Activated CD4-positive, alpha-beta memory T cell treated with anti-CD3 and anti-CD28 coated beads, Interleukin-2, amount 10 ng/mL, durations not matched to agents 7 days and 5 days (primary cell): ENCODE measurements at regions not wholly inside any gene's neighbourhood (a gene's known extent, or its start where the extent isn't known, plus 50 kb on each side); places are given as distances from the start of the nearest gene placed in this dataset.

Experiments
- CTCF ChIA-PET: fragments of 350-600 bp; sonication (Branson Sonifier 250); formaldehyde crosslinking; loops from one replicate; lab custom pipeline; 2021; ENCODE audit warnings: antibody characterized with exemption, inconsistent platforms; lab: Charles Lee
- POLR2A ChIA-PET: fragments of 350-600 bp; sonication (Branson Sonifier 250); formaldehyde crosslinking; loops from one replicate; lab custom pipeline; 2021; ENCODE audit warnings: antibody characterized with exemption; lab: Charles Lee
- DNase-seq: peaks from one replicate; pipeline ENCODE4 v3.0.0-alpha.2; 2020
- H3K27ac Mint-ChIP-seq: one replicate; pipeline ENCODE4 v1.8.0; 2021; ENCODE audit warnings: mild to moderate bottlenecking, mixed read lengths
- H3K27me3 Mint-ChIP-seq: one replicate; pipeline ENCODE4 v1.8.0; 2021; ENCODE audit warnings: mixed read lengths
- H3K36me3 Mint-ChIP-seq: one replicate; pipeline ENCODE4 v1.8.0; 2021; ENCODE audit warnings: low read depth, mixed read lengths
- H3K4me1 Mint-ChIP-seq: one replicate; pipeline ENCODE4 v1.8.0; 2021; ENCODE audit warnings: mixed read lengths
- H3K4me3 Mint-ChIP-seq: one replicate; pipeline ENCODE4 v1.8.0; 2021; ENCODE audit warnings: mild to moderate bottlenecking, mixed read lengths
- H3K9me3 Mint-ChIP-seq: one replicate; pipeline ENCODE4 v1.8.0; 2021; ENCODE audit warnings: mixed read lengths

- Mint-ChIP-seq H3K27me3 (no peaks in the 10 kb centered on the region), H3K4me1 (no peaks in the 10 kb centered on the region), H3K9me3 (peaks cover 10% of the 10 kb centered on the region), H3K36me3 (no peaks in the 10 kb centered on the region), H3K27ac (no peak overlapping the region), H3K4me3 (no peak overlapping the region)
- no peak for DNase-seq
- ChIA-PET POLR2A (no interaction called here), CTCF (no interaction called here)
Observed at GRCh38 chr15:46580487-46580886, 945.7 kb downstream of the SQOR start.

GRCh38 chr15:46580924-46581323, 946.1 kb downstream of the SQOR start:
- POLR2A ChIA-PET = no interaction called here
- Mint-ChIP-seq H3K27me3 (no peaks in the 10 kb centered on the region), H3K9me3 (peaks cover 10% of the 10 kb centered on the region)

GRCh38 chr15:46589088-46589487, 954.3 kb downstream of the SQOR start:
- H3K9me3 Mint-ChIP-seq = peaks cover 28% of the 10 kb centered on the region
- ChIA-PET CTCF (no interaction called here), POLR2A (no interaction called here)
- H3K27me3 Mint-ChIP-seq = no peaks in the 10 kb centered on the region
- H3K27ac Mint-ChIP-seq = no peak overlapping the region
- H3K4me1 Mint-ChIP-seq = no peaks in the 10 kb centered on the region
- no peak for DNase-seq
- H3K4me3 Mint-ChIP-seq = no peak overlapping the region
- no peaks in the 10 kb centered on the region for H3K36me3 Mint-ChIP-seq

More at GRCh38 chr15:46580924-46581323, 946.1 kb downstream of the SQOR start:
- CTCF ChIA-PET = no interaction called here
- no peaks in the 10 kb centered on the region for H3K36me3 Mint-ChIP-seq
- no peak overlapping the region for H3K27ac Mint-ChIP-seq
- no peak overlapping the region for H3K4me3 Mint-ChIP-seq
- DNase-seq = no peak
- no peaks in the 10 kb centered on the region for H3K4me1 Mint-ChIP-seq

GRCh38 chr15:46591462-46591861, 956.6 kb downstream of the SQOR start:
- peaks cover 29% of the 10 kb centered on the region for H3K9me3 Mint-ChIP-seq
- CTCF ChIA-PET = no interaction called here
- no peak overlapping the region for H3K27ac Mint-ChIP-seq
- no peaks in the 10 kb centered on the region for H3K27me3 Mint-ChIP-seq
- no peak for DNase-seq
- no peaks in the 10 kb centered on the region for H3K36me3 Mint-ChIP-seq
- H3K4me1 Mint-ChIP-seq = no peaks in the 10 kb centered on the region
- no peak overlapping the region for H3K4me3 Mint-ChIP-seq
- POLR2A ChIA-PET = no interaction called here

GRCh38 chr15:46595016-46595415, 960.2 kb downstream of the SQOR start:
- CTCF ChIA-PET = no interaction called here
- H3K27ac Mint-ChIP-seq = no peak overlapping the region
- POLR2A ChIA-PET = no interaction called here
- H3K4me3 Mint-ChIP-seq = no peak overlapping the region
- peaks cover 14% of the 10 kb centered on the region for H3K9me3 Mint-ChIP-seq
- no peaks in the 10 kb centered on the region for H3K27me3 Mint-ChIP-seq
- H3K36me3 Mint-ChIP-seq = no peaks in the 10 kb centered on the region
- DNase-seq = no peak
- H3K4me1 Mint-ChIP-seq = no peaks in the 10 kb centered on the region

- no peaks in the 10 kb centered on the region for H3K36me3 Mint-ChIP-seq
- no peak overlapping the region for H3K27ac Mint-ChIP-seq
- no peak overlapping the region for H3K4me3 Mint-ChIP-seq
- CTCF ChIA-PET = no interaction called here
- POLR2A ChIA-PET = no interaction called here
- H3K4me1 Mint-ChIP-seq = no peaks in the 10 kb centered on the region
- H3K9me3 Mint-ChIP-seq = peaks cover 9% of the 10 kb centered on the region
- H3K27me3 Mint-ChIP-seq = no peaks in the 10 kb centered on the region
- DNase-seq = no peak
Observed at GRCh38 chr15:46607077-46607476, 972.2 kb downstream of the SQOR start.

- CTCF ChIA-PET = no interaction called here
- H3K4me3 Mint-ChIP-seq = no peak overlapping the region
- no peaks in the 10 kb centered on the region for H3K27me3 Mint-ChIP-seq
- peaks cover 8% of the 10 kb centered on the region for H3K9me3 Mint-ChIP-seq
- H3K36me3 Mint-ChIP-seq = no peaks in the 10 kb centered on the region
- no peaks in the 10 kb centered on the region for H3K4me1 Mint-ChIP-seq
- POLR2A ChIA-PET = no interaction called here
- H3K27ac Mint-ChIP-seq = no peak overlapping the region
- DNase-seq = no peak
Observed at GRCh38 chr15:46616033-46616432, 981.2 kb downstream of the SQOR start.

GRCh38 chr15:46617507-46617906, 982.7 kb downstream of the SQOR start:
- POLR2A ChIA-PET = no interaction called here
- no peak overlapping the region for H3K27ac Mint-ChIP-seq
- H3K9me3 Mint-ChIP-seq = peaks cover 9% of the 10 kb centered on the region
- no peaks in the 10 kb centered on the region for H3K27me3 Mint-ChIP-seq
- CTCF ChIA-PET = no interaction called here
- H3K4me3 Mint-ChIP-seq = no peak overlapping the region
- H3K4me1 Mint-ChIP-seq = no peaks in the 10 kb centered on the region
- H3K36me3 Mint-ChIP-seq = no peaks in the 10 kb centered on the region
- no peak for DNase-seq

GRCh38 chr15:46618984-46619383, 984.2 kb downstream of the SQOR start:
- DNase-seq = no peak
- no peaks in the 10 kb centered on the region for H3K27me3 Mint-ChIP-seq
- H3K27ac Mint-ChIP-seq = no peak overlapping the region
- CTCF ChIA-PET = no interaction called here
- peaks cover 11% of the 10 kb centered on the region for H3K9me3 Mint-ChIP-seq
- H3K36me3 Mint-ChIP-seq = no peaks in the 10 kb centered on the region
- H3K4me1 Mint-ChIP-seq = no peaks in the 10 kb centered on the region
- H3K4me3 Mint-ChIP-seq = no peak overlapping the region
- POLR2A ChIA-PET = no interaction called here

- H3K4me1 Mint-ChIP-seq = no peaks in the 10 kb centered on the region
- ChIA-PET POLR2A (no interaction called here), CTCF (no interaction called here)
- H3K9me3 Mint-ChIP-seq = peaks cover 20% of the 10 kb centered on the region
- DNase-seq = no peak
- H3K4me3 Mint-ChIP-seq = no peak overlapping the region
- H3K36me3 Mint-ChIP-seq = no peaks in the 10 kb centered on the region
- H3K27me3 Mint-ChIP-seq = no peaks in the 10 kb centered on the region
- no peak overlapping the region for H3K27ac Mint-ChIP-seq
Observed at GRCh38 chr15:46620392-46621013, 985.7 kb downstream of the SQOR start.

GRCh38 chr15:46622851-46623250, 988.0 kb downstream of the SQOR start:
- H3K9me3 Mint-ChIP-seq = peaks cover 26% of the 10 kb centered on the region
- no peaks in the 10 kb centered on the region for H3K4me1 Mint-ChIP-seq
- no peak for DNase-seq

GRCh38 chr15:46636206-46636605, 1001.4 kb downstream of the SQOR start:
- Mint-ChIP-seq H3K27ac (no peak overlapping the region), H3K36me3 (no peaks in the 10 kb centered on the region), H3K4me3 (no peak overlapping the region), H3K4me1 (no peaks in the 10 kb centered on the region), H3K27me3 (no peaks in the 10 kb centered on the region), H3K9me3 (peaks cover 8% of the 10 kb centered on the region)
- ChIA-PET CTCF (no interaction called here), POLR2A (no interaction called here)
- DNase-seq = no peak

More at GRCh38 chr15:46622851-46623250, 988.0 kb downstream of the SQOR start:
- Mint-ChIP-seq H3K27ac (no peak overlapping the region), H3K27me3 (no peaks in the 10 kb centered on the region), H3K36me3 (no peaks in the 10 kb centered on the region), H3K4me3 (no peak overlapping the region)
- ChIA-PET CTCF (no interaction called here), POLR2A (no interaction called here)

GRCh38 chr15:46644501-46645481, 1010.0 kb downstream of the SQOR start:
- Mint-ChIP-seq H3K4me3 (no peak overlapping the region), H3K27ac (no peak overlapping the region)

More at GRCh38 chr15:46644501-46645481, 1010.0 kb downstream of the SQOR start:
- no peaks in the 10 kb centered on the region for H3K27me3 Mint-ChIP-seq
- no peaks in the 10 kb centered on the region for H3K36me3 Mint-ChIP-seq
- ChIA-PET POLR2A (no interaction called here), CTCF (no interaction called here)
- H3K4me1 Mint-ChIP-seq = no peaks in the 10 kb centered on the region
- H3K9me3 Mint-ChIP-seq = peaks cover 8% of the 10 kb centered on the region
- no peak for DNase-seq
